ENCODE measurements at regions not wholly inside any gene's neighbourhood (a gene's known extent, or its start where the extent isn't known, plus 50 kb on each side); places are given as distances from the start of the nearest gene placed in this dataset.

DNA sequence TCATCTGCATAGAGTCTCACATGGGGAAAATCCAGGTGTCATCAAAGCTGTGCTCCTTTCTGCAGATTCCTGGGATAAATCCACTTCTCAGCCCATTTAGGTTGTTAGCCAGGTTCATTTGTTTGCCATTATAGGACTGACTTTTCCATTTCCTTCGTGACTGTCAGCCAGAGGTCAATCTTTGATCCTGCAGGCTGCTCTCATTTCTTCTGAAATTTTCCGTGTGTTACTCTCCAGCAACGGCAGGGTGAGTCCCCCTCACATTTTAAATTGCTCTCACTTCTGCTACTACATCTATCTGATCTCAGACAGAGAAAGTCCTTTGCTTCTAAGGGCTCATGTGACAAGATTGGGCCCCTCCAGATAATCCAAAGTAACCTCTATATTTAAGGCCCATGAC lies 150.7 kb upstream of the BET1 start:
- TF ChIP-seq EZH2 (IDR thresholded peaks at IDR 0.05; ENCODE audit: borderline replicate concordance, low read length) = no peak
- TF ChIP-seq, protein P1, sequence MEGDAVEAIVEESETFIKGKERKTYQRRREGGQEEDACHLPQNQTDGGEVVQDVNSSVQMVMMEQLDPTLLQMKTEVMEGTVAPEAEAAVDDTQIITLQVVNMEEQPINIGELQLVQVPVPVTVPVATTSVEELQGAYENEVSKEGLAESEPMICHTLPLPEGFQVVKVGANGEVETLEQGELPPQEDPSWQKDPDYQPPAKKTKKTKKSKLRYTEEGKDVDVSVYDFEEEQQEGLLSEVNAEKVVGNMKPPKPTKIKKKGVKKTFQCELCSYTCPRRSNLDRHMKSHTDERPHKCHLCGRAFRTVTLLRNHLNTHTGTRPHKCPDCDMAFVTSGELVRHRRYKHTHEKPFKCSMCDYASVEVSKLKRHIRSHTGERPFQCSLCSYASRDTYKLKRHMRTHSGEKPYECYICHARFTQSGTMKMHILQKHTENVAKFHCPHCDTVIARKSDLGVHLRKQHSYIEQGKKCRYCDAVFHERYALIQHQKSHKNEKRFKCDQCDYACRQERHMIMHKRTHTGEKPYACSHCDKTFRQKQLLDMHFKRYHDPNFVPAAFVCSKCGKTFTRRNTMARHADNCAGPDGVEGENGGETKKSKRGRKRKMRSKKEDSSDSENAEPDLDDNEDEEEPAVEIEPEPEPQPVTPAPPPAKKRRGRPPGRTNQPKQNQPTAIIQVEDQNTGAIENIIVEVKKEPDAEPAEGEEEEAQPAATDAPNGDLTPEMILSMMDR (conservative IDR thresholded peaks at IDR 0.05 in 1 of 2, IDR thresholded peaks at IDR 0.05 in 1 of 2; ENCODE audit: extremely low read depth in 1 of 2, insufficient read depth in 1 of 2, low read depth in 1 of 2, low read length in 2 of 2) = no peak
